Endodermal cell (in vitro differentiated cells): ENCODE measurements at regions not wholly inside any gene's neighbourhood (a gene's known extent, or its start where the extent isn't known, plus 50 kb on each side); places are given as distances from the start of the nearest gene placed in this dataset.
A peak's percentile ranks its signal among the peaks of the same experiment; 100 is the strongest.

Experiments used
- DNase-seq: peaks from one replicate; pipeline ENCODE4 v3.0.0-alpha.2; 2017
- H3K27ac ChIP-seq: 2 replicates; pipeline ENCODE4 v1.5.1; 2013; ENCODE audit warnings: mild to moderate bottlenecking, low read depth, low read length, moderate library complexity
- H3K27me3 ChIP-seq: 2 replicates; pipeline ENCODE4 v1.6.1; 2013; ENCODE audit warnings: mild to moderate bottlenecking, low read length, moderate library complexity; ENCODE audit not compliant: insufficient read depth, control insufficient read depth, poor library complexity, severe bottlenecking
- H3K36me3 ChIP-seq: 2 replicates; pipeline ENCODE4 v1.7.0; 2013; ENCODE audit warnings: mild to moderate bottlenecking, low read length, moderate library complexity; ENCODE audit not compliant: control insufficient read depth, insufficient read depth
- H3K4me1 ChIP-seq: one replicate; pipeline ENCODE4 v1.7.0; 2013; ENCODE audit warnings: low read length; ENCODE audit not compliant: control insufficient read depth, insufficient read depth
- H3K4me3 ChIP-seq: 2 replicates; pipeline ENCODE4 v1.5.1; 2013; ENCODE audit warnings: mild to moderate bottlenecking, low read length, moderate library complexity
- H3K9ac ChIP-seq: 2 replicates; pipeline ENCODE4 v1.6.1; 2013; ENCODE audit warnings: mild to moderate bottlenecking, low read length, moderate library complexity; ENCODE audit not compliant: poor library complexity, severe bottlenecking; ENCODE audit errors: extremely low read depth
- H3K9me3 ChIP-seq: 2 replicates; pipeline ENCODE4 v1.6.1; 2013; ENCODE audit warnings: mild to moderate bottlenecking, low read length, moderate library complexity; ENCODE audit not compliant: control insufficient read depth
- H3K27ac Mint-ChIP-seq: 2 replicates; pipeline ENCODE4 v1.8.0; 2020; ENCODE audit warnings: mixed read lengths
- H3K27me3 Mint-ChIP-seq: 2 replicates; pipeline ENCODE4 v1.8.0; 2021; ENCODE audit warnings: mild to moderate bottlenecking, mixed read lengths; ENCODE audit not compliant: insufficient read depth
- H3K36me3 Mint-ChIP-seq: 2 replicates; pipeline ENCODE4 v1.8.0; 2020; ENCODE audit warnings: low read depth, mixed read lengths
- H3K4me1 Mint-ChIP-seq: 2 replicates; pipeline ENCODE4 v1.8.0; 2020; ENCODE audit warnings: mixed read lengths
- H3K4me3 Mint-ChIP-seq: 2 replicates; pipeline ENCODE4 v1.8.0; 2020; ENCODE audit warnings: mild to moderate bottlenecking, moderate library complexity, mixed read lengths
- H3K9me3 Mint-ChIP-seq: 2 replicates; pipeline ENCODE4 v1.8.0; 2020; ENCODE audit warnings: mild to moderate bottlenecking, mixed read lengths
- WGBS, 2 experiments: methylation state at CpG; one replicate each; pipeline versions ENCODE4 v1.1.5 to v1.1.7; 2013; ENCODE audit warnings: missing lambda C conversion rate in 2 of 2, mixed read lengths in 1 of 2; ENCODE audit not compliant: insufficient coverage in 1 of 2, insufficient read length in 1 of 2; 5-methylcytosine and 5-hydroxymethylcytosine counted together
- TF ChIP-seq, protein P1 (sequence below): fragments of 200-600 bp; sonication (generic); conservative IDR thresholded peaks from 2 replicates; pipeline ENCODE4 v1.5.0; 2021; ENCODE audit warnings: antibody characterized with exemption, mild to moderate bottlenecking

DNA sequence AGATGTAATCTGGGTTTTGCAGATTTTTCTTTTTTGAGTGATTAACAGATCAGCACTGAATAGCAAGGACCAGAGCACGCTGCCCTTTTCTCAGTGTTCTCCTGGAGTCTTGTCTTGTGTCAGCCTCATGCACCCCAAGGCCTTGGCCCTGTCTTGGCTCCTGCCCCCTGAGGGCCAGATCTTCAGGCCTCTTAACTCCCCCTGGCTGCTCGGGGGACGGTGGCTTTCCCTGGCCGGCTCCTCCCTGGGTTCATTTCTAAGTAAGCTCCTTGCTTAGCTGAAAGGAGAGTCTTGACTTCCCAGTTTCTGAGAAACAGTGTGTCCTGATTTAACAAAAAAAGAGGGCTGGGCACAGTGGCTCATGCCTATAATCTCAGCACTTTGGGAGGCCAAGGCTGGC lies 1139.3 kb downstream of the BRD1 start:
- H3K27me3 Mint-ChIP-seq, result no peaks in the 10 kb centered on the region
- Histone ChIP-seq H3K9me3 (no peaks in the 10 kb centered on the region), H3K4me3 (no peak overlapping the region), H3K4me1 (no peaks in the 10 kb centered on the region), H3K36me3 (no peaks in the 10 kb centered on the region), H3K9ac (no peak overlapping the region), H3K27me3 (no peaks in the 10 kb centered on the region), H3K27ac (no peak overlapping the region)
- no peaks in the 10 kb centered on the region for H3K36me3 Mint-ChIP-seq
- TF ChIP-seq, protein P1, sequence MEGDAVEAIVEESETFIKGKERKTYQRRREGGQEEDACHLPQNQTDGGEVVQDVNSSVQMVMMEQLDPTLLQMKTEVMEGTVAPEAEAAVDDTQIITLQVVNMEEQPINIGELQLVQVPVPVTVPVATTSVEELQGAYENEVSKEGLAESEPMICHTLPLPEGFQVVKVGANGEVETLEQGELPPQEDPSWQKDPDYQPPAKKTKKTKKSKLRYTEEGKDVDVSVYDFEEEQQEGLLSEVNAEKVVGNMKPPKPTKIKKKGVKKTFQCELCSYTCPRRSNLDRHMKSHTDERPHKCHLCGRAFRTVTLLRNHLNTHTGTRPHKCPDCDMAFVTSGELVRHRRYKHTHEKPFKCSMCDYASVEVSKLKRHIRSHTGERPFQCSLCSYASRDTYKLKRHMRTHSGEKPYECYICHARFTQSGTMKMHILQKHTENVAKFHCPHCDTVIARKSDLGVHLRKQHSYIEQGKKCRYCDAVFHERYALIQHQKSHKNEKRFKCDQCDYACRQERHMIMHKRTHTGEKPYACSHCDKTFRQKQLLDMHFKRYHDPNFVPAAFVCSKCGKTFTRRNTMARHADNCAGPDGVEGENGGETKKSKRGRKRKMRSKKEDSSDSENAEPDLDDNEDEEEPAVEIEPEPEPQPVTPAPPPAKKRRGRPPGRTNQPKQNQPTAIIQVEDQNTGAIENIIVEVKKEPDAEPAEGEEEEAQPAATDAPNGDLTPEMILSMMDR, result no peak
- H3K9me3 Mint-ChIP-seq, result no peaks in the 10 kb centered on the region
- no peak for DNase-seq
- H3K4me1 Mint-ChIP-seq, result no peaks in the 10 kb centered on the region
- H3K4me3 Mint-ChIP-seq, result no peak overlapping the region
- H3K27ac Mint-ChIP-seq, result no peak overlapping the region
- 90 to 98% methylated on average over 4 of the region's 4 CpGs for WGBS, 2 experiments

DNA sequence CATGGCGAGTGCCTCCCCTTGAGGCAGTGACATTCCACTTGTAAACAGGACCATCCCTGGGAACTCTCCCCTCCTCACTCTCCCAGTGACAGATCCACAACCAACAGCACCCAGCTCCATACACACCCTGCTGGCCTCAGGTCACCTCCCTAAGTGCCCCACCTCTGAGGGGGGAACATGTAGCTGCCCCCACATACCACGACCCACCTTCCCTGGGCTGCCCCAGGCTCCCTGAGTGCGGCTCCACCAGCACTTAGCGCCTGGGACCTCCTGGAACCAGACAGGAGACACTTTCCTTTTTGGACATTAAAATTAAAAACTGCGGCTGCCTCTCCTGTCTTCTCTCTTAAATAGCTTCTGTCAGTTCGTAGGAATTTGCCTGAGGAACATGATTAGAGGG lies 1140.1 kb downstream of the BRD1 start:
- Mint-ChIP-seq H3K36me3 (peaks cover 2% of the 10 kb centered on the region), H3K4me1 (no peaks in the 10 kb centered on the region), H3K9me3 (no peaks in the 10 kb centered on the region), H3K4me3 (no peak overlapping the region), H3K27ac (peak overlapping the region; percentile 64), H3K27me3 (no peaks in the 10 kb centered on the region)
- no peak for DNase-seq
- Histone ChIP-seq H3K27ac (no peak overlapping the region), H3K27me3 (no peaks in the 10 kb centered on the region), H3K9ac (no peak overlapping the region), H3K4me3 (no peak overlapping the region), H3K4me1 (no peaks in the 10 kb centered on the region), H3K36me3 (no peaks in the 10 kb centered on the region), H3K9me3 (no peaks in the 10 kb centered on the region)
- 75 to 94% methylated on average over 1 to 5 of the region's 6 CpGs for WGBS, 2 experiments
- TF ChIP-seq, protein P1, result no peak

DNA sequence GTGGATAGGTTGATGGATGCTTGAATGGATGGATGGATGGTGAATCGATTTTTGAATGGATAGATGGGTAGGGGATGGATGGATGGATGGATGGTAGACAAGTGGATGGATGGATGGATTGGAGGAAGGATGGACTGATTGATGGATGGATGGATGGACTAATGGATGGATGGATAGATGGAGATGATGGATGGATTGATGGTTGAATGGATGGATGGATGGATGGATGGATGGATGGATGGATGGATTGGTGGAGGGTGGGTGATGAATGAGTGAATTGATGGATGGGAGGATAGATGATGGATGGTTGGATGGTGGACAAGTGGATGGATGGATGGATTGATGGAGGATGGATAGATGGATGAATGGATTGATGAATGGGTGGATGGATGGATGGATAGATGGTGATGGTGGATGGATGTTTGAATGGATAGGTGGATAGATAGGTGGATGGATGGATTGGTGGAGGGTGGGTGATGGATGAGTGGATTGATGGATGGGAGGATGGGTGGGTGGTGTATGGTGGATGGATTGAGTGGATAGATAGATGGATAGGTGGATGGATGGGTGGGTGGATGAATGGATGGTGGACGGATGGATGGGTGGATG lies 1140.9 kb downstream of the BRD1 start:
- Mint-ChIP-seq H3K4me1 (no peaks in the 10 kb centered on the region), H3K4me3 (no peak overlapping the region), H3K27me3 (no peaks in the 10 kb centered on the region), H3K36me3 (peaks cover 2% of the 10 kb centered on the region), H3K27ac (no peak overlapping the region), H3K9me3 (no peaks in the 10 kb centered on the region)
- no peak for DNase-seq
- no peak overlapping the region for H3K27ac ChIP-seq
- H3K27me3 ChIP-seq, result no peaks in the 10 kb centered on the region
- H3K36me3 ChIP-seq, result no peaks in the 10 kb centered on the region
- H3K4me3 ChIP-seq, result no peak overlapping the region
- no peaks in the 10 kb centered on the region for H3K4me1 ChIP-seq
- WGBS, 2 experiments, result 88 to 94% methylated on average over 2 of the region's 2 CpGs
- TF ChIP-seq, protein P1, result no peak
- H3K9ac ChIP-seq, result no peak overlapping the region
- no peaks in the 10 kb centered on the region for H3K9me3 ChIP-seq
